Left cardiac atrium (tissue), 4 donors: ENCODE measurements at regions not wholly inside any gene's neighbourhood (a gene's known extent, or its start where the extent isn't known, plus 50 kb on each side); places are given as distances from the start of the nearest gene placed in this dataset.
"Not testable (repeated sequence)": the region's sequence is repeated elsewhere in the genome, so short reads cannot be mapped to it uniquely, and the experiment has no call there.

ENCODE experiments used
- ATAC-seq, 2 donors: fragments of 200-7000 bp; cut with Tn5 transposase; one replicate each; pipeline ENCODE4 v1.9.1; 2020; ENCODE audit warnings: mild to moderate bottlenecking in 2 of 2, moderate library complexity in 2 of 2
- DNase-seq: peaks from one replicate; pipeline ENCODE4 v3.0.0-alpha.2; 2020
- intact Hi-C, 2 donors: fragments of 100-400 bp; cut with DNase I; formaldehyde crosslinking; loops; one replicate each; pipeline versions ENCODE4 v1.14.1 to v1.15.1; 2022 to 2023
- donor health status: DM: no; HTN: yes; CAD: no.
- donor health status: DM: no; HTN: yes; CAD: no; lungs with severe emphysema.
- donor health status: DM: yes; HTN: yes; CAD: no.
- donor health status: Dilated cardiomyopathy.

GRCh38 chr9:75448281-75448680, 360.0 kb downstream of the OSTF1 start:
- intact Hi-C loops: loop anchor here in 1 of 2 donors (10.0 kb wide), 1 partner anchor 147 kb away; no protein-coding TSS in a partner anchor
- DNase-seq (no peak), ATAC-seq (peak; percentile 54 to 83)

DNA sequence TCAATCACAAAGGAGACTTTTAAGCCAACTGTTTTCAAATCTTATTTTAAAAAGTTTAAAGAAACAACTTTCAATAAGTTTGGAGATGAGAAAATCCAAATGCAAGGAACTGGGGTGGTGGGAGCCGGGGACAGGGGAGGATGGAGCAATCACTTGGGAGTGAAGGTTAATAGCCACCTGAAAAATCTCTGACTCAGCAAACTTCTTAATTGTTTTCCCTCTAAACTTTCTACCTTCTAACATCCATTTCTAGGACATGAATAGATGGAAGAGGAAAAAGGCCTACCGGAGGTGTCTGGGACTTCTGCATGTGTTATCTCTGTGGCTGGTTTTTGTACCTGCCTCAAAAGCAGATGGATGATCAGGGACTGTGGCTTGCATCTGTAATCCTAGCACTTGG, 360.6 kb downstream of the OSTF1 start:
- no peak for ATAC-seq
- intact Hi-C loops: loop anchor here in 1 of 2 donors (10.0 kb wide), 1 partner anchor 146 kb away; no protein-coding TSS in a partner anchor
- no peak for DNase-seq

DNA sequence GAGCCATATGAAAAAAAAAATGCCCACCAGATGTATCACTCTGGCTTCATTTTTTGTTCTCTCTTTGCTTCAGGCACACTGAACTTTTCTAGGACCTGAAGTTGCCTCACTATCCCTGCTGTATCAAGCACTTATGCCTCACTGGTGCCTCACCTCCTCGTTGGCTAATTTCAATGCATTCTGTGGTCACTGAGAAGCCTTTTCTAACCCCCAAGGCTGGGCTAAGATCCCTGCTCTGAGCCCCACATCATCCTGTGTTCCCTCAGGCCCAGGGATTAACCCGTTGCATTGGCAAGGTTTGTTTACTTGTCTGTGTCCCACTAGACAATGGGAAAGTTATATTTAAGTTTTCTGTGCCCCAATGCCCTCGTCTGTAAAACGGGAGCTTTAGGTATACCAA, 362.7 kb downstream of the OSTF1 start:
- intact Hi-C loops: no loop called here
- no peak for ATAC-seq
- no peak for DNase-seq

DNA sequence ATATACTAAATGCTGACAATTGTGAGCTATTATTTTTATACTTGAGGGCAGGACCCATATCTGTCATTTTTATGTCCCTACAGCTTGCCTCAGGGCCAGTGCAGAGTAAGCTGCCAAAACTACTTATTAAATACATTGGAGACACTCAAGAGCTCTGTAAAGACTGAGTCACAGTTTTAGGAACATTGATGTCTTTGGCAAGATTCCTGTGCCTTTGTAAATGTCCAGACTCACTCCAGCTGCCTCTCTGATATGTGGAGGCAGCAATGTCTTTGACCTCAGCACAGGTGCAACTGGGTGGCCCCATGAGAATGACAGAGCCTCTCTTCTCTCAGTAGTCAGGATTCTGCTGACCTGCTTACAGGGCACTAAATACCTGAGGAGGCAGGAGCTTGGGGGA, 363.2 kb downstream of the OSTF1 start:
- intact Hi-C loops: no loop called here
- peak in 1 of 2 donors; percentile 75 for ATAC-seq

GRCh38 chr9:75452512-75452911, 364.2 kb downstream of the OSTF1 start:
- intact Hi-C loops: no loop called here
- ATAC-seq (no peak), DNase-seq (no peak)

More for the DNA sequence above, 363.2 kb downstream of the OSTF1 start:
- no peak for DNase-seq

DNA sequence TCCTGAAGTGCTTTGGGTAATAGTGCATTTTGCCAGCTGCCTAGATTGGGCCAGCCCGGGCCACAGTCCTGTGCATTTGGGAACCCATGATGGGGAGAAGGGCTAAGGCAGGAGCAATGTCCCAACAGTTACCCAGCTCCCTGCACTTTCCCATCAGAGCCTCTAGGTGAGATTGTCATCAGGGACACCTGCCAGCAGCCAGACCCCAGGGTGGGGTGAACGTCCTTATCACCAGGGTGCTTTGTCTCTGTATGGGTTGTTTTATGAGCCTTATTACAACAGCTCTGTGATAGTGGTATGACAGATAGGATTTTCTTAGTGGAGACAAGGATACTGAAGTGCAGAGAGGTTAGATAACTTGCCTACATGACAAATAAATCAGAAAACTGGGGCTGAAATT, 365.7 kb downstream of the OSTF1 start:
- DNase-seq: no peak
- intact Hi-C loops: no loop called here
- ATAC-seq: no peak

GRCh38 chr9:75454891-75455290, 366.6 kb downstream of the OSTF1 start:
- intact Hi-C loops: no loop called here
- no peak for ATAC-seq
- no peak for DNase-seq

GRCh38 chr9:75455444-75455921, 367.2 kb downstream of the OSTF1 start:
- ATAC-seq (peak in 1 of 2 donors; percentile 66), DNase-seq (no peak)
- intact Hi-C loops: no loop called here

DNA sequence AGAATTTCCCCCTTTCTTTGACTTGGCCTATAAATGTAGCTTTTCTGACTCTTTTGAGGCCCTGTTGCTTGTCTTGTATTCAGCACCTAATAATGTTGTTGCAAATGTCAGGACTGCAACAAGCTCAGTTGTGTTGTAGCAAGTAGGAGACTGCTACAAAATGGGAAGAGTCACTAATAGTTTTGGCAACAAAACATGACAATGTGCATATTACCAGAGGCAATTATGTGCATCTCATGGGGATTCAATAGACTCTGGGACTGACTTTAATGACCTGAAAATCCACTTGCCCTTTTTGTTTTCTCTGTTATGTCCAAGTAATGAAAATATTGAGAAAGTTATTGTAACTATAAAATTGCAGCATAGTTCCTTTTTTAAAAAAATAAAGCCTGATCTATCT, 368.4 kb downstream of the OSTF1 start:
- ATAC-seq (no peak), DNase-seq (no peak)
- intact Hi-C loops: no loop called here

GRCh38 chr9:75457474-75458011, 369.2 kb downstream of the OSTF1 start:
- no peak for ATAC-seq
- intact Hi-C loops: no loop called here
- DNase-seq: no peak

GRCh38 chr9:75459311-75459710, 371.0 kb downstream of the OSTF1 start:
- DNase-seq, ATAC-seq, intact Hi-C loops: not testable (repeated sequence)

GRCh38 chr9:75461183-75461582, 372.9 kb downstream of the OSTF1 start:
- intact Hi-C loops: no loop called here
- no peak for ATAC-seq
- DNase-seq: no peak

- no peak for ATAC-seq
- intact Hi-C loops: no loop called here
Observed at GRCh38 chr9:75462866-75463265, 374.6 kb downstream of the OSTF1 start.

DNA sequence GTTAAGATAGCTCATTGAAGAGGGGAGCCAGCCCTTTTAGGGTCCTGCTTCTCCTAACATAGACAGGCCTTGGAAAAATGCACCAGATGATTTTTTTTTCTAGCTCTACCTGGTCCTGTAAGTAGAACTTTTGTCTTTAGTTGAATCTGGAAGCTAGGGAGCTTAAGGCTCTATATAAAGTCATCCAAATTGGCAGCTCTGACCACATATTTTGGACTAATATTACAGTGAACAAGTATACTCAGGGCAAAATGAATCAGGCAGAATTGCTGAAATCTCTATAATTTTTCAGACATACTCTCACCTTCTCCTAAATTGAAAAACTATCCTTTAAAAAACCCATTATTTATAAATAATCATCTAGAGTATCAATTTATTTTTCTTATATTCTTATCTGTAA, 375.6 kb downstream of the OSTF1 start:
- intact Hi-C loops: no loop called here
- ATAC-seq (no peak), DNase-seq (no peak)

More at GRCh38 chr9:75462866-75463265, 374.6 kb downstream of the OSTF1 start:
- DNase-seq: no peak

DNA sequence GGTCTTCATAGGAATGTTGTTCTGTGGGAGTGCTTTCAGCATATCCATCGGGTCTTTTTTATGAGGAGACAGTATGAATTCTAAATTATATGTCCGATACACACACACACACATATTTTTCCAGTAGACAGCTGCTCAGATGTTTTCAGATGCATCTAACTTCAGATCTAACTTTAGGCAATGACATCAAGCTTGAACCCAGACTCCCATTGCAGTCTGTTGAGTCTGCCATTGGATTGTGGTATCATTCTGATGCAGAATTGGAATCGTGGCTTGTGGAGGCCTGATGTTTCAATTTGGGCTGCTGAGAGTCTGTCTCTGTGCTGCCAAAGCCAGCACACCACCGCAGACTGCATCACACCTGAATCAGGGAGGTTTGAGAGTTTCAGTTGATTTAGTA, 376.4 kb downstream of the OSTF1 start:
- intact Hi-C loops: no loop called here
- DNase-seq: no peak
- ATAC-seq: no peak

- no peak for DNase-seq
- intact Hi-C loops: no loop called here
- peak in 1 of 2 donors; percentile 62 for ATAC-seq
Observed at GRCh38 chr9:75467142-75467541, 378.8 kb downstream of the OSTF1 start.

GRCh38 chr9:75471549-75472114, 383.3 kb downstream of the OSTF1 start:
- ATAC-seq (no peak), DNase-seq (no peak)
- intact Hi-C loops: no loop called here

DNA sequence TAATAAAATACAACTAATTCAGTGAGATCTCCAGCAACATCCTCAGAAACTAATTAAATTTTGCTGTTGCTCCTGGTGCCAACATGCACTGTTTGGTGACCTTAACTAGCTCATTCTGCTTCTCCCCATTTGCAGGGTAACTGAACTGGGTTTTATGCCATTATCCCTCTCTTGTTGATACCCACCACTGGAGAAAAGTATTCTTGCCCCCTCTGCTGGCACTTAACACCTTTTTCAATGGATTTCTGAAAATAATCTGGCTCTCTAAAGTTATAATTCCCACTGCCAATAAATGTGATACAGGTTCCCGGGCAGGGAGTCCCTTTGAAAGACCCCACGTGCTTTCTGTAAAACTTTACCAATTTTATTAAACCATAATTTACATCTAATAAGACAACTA, 394.3 kb downstream of the OSTF1 start:
- no peak for ATAC-seq
- no peak for DNase-seq
- intact Hi-C loops: no loop called here

GRCh38 chr9:75483636-75484035, 395.3 kb downstream of the OSTF1 start:
- ATAC-seq (no peak), DNase-seq (no peak)
- intact Hi-C loops: no loop called here

- peak; percentile 40 to 60 for ATAC-seq
- DNase-seq: no peak
- intact Hi-C loops: no loop called here
Observed at GRCh38 chr9:75487856-75488718, 399.8 kb downstream of the OSTF1 start.
